NCI-H187 (cell line): ENCODE measurements at regions not wholly inside any gene's neighbourhood (a gene's known extent, or its start where the extent isn't known, plus 50 kb on each side); places are given as distances from the start of the nearest gene placed in this dataset.
A peak's percentile ranks its signal among the peaks of the same experiment; 100 is the strongest.
"Not testable (repeated sequence)": the region's sequence is repeated elsewhere in the genome, so short reads cannot be mapped to it uniquely, and the experiment has no call there.

Experiments used
- DNase-seq, 2 experiments: peaks; one replicate each; lab custom pipeline; 2025; lab: John Stamatoyannopoulos, UW

- DNase-seq: no peak
Observed at GRCh38 chrX:8025705-8026104, 98.5 kb upstream of the PNPLA4 start.

GRCh38 chrX:8018934-8019333 lies 91.7 kb upstream of the PNPLA4 start:
- no peak for DNase-seq

- DNase-seq: no peak
Observed at GRCh38 chrX:8010105-8010504, 82.9 kb upstream of the PNPLA4 start.

- no peak for DNase-seq
Observed at GRCh38 chrX:8005678-8006347, 78.6 kb upstream of the PNPLA4 start.

GRCh38 chrX:8003147-8003883 lies 76.1 kb upstream of the PNPLA4 start:
- no peak for DNase-seq

GRCh38 chrX:7996851-7997250 lies 69.6 kb upstream of the PNPLA4 start:
- DNase-seq: no peak

- DNase-seq: peak; percentile 1 to 2
Observed at GRCh38 chrX:7996414-7996813, 69.2 kb upstream of the PNPLA4 start.

GRCh38 chrX:7993873-7994272 lies 66.7 kb upstream of the PNPLA4 start:
- DNase-seq: no peak

- not testable (repeated sequence) for DNase-seq
Observed at GRCh38 chrX:7988013-7988759, 61.0 kb upstream of the PNPLA4 start.

- DNase-seq: no peak
Observed at GRCh38 chrX:7987160-7988012, 60.2 kb upstream of the PNPLA4 start.

- DNase-seq: not testable (repeated sequence)
Observed at GRCh38 chrX:7986738-7987137, 59.5 kb upstream of the PNPLA4 start.

GRCh38 chrX:7985568-7985967 lies 58.4 kb upstream of the PNPLA4 start:
- DNase-seq: no peak

- no peak for DNase-seq
Observed at GRCh38 chrX:7983581-7983980, 56.4 kb upstream of the PNPLA4 start.
